GM18858 (cell line): ENCODE measurements at regions not wholly inside any gene's neighbourhood (a gene's known extent, or its start where the extent isn't known, plus 50 kb on each side); places are given as distances from the start of the nearest gene placed in this dataset.

Experiments used
- ATAC-seq: cut with Tn5 transposase; IDR thresholded peaks from one replicate; pipeline ENCODE4 v1.9.1; 2021; ENCODE audit not compliant: unreplicated experiment

- no peak for ATAC-seq
Measured at GRCh38 chr10:130483691-130484467, 347.7 kb downstream of the GLRX3 start.

GRCh38 chr10:130484468-130485180 is 348.4 kb downstream of the GLRX3 start:
- ATAC-seq: no peak

GRCh38 chr10:130485236-130485957 is 349.2 kb downstream of the GLRX3 start:
- no peak for ATAC-seq

GRCh38 chr10:130485958-130486895 is 350.0 kb downstream of the GLRX3 start:
- no peak for ATAC-seq

GRCh38 chr10:130486906-130487305 is 350.7 kb downstream of the GLRX3 start:
- ATAC-seq: no peak

GRCh38 chr10:130487566-130487965 is 351.4 kb downstream of the GLRX3 start:
- ATAC-seq: no peak

- ATAC-seq: no peak
Measured at GRCh38 chr10:130489891-130490290, 353.7 kb downstream of the GLRX3 start.

GRCh38 chr10:130491011-130491692 is 355.0 kb downstream of the GLRX3 start:
- no peak for ATAC-seq

GRCh38 chr10:130491693-130492050 is 355.5 kb downstream of the GLRX3 start:
- ATAC-seq: no peak

GRCh38 chr10:130492266-130492934 is 356.2 kb downstream of the GLRX3 start:
- ATAC-seq: no peak

- ATAC-seq: no peak
Measured at GRCh38 chr10:130493021-130493420, 356.8 kb downstream of the GLRX3 start.

- no peak for ATAC-seq
Measured at GRCh38 chr10:130493446-130494145, 357.4 kb downstream of the GLRX3 start.

- ATAC-seq: no peak
Measured at GRCh38 chr10:130495116-130495862, 359.1 kb downstream of the GLRX3 start.

GRCh38 chr10:130495891-130496636 is 359.9 kb downstream of the GLRX3 start:
- ATAC-seq: no peak

GRCh38 chr10:130497056-130498010 is 361.1 kb downstream of the GLRX3 start:
- no peak for ATAC-seq

- ATAC-seq: no peak
Measured at GRCh38 chr10:130498042-130498441, 361.9 kb downstream of the GLRX3 start.
